ENCODE measurements at regions not wholly inside any gene's neighbourhood (a gene's known extent, or its start where the extent isn't known, plus 50 kb on each side); places are given as distances from the start of the nearest gene placed in this dataset.

DNA sequence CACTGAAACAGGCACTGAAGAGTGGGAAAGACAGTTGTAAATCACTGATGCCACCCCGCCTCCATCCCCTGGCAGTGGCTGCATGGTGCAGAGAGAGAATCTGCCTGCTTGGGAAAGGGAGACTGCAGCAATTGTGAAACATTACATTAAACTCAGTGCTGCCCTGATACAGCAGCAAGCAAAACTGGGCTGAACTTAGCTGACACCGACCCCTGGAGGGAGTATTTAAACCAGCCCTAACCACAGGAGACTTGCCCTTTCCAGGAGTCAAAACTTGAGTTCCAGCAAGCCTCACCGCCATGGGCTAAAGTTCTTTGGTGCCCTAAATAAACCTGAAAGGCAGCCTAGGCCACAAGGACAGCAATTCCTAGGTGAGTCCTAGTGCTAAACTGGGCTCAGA is 109.4 kb upstream of the PLPP4 start:
- TF ChIP-seq POLR2AphosphoS5 (IDR thresholded peaks at IDR 0.05; ENCODE audit: low read depth, low read length) (no peak), RXRA (IDR thresholded peaks at IDR 0.05; ENCODE audit: borderline replicate concordance, low read depth) (no peak), EP300 (IDR thresholded peaks at IDR 0.05; ENCODE audit: borderline replicate concordance in 1 of 2, low read depth in 1 of 2, low read length in 1 of 2) (no peak), NRF1 (IDR thresholded peaks at IDR 0.05; ENCODE audit: low read depth, low read length) (no peak), GATA2 (CRISPR knock-in tag; IDR thresholded peaks at IDR 0.05) (no peak), FOXJ3 (CRISPR knock-in tag; IDR thresholded peaks at IDR 0.05) (no peak), MXI1 (IDR thresholded peaks at IDR 0.05; ENCODE audit: low read depth, low read length) (no peak), SIN3A (IDR thresholded peaks at IDR 0.05; ENCODE audit: borderline replicate concordance, low read depth, low read length) (no peak)
- TF ChIP-seq, protein P1, sequence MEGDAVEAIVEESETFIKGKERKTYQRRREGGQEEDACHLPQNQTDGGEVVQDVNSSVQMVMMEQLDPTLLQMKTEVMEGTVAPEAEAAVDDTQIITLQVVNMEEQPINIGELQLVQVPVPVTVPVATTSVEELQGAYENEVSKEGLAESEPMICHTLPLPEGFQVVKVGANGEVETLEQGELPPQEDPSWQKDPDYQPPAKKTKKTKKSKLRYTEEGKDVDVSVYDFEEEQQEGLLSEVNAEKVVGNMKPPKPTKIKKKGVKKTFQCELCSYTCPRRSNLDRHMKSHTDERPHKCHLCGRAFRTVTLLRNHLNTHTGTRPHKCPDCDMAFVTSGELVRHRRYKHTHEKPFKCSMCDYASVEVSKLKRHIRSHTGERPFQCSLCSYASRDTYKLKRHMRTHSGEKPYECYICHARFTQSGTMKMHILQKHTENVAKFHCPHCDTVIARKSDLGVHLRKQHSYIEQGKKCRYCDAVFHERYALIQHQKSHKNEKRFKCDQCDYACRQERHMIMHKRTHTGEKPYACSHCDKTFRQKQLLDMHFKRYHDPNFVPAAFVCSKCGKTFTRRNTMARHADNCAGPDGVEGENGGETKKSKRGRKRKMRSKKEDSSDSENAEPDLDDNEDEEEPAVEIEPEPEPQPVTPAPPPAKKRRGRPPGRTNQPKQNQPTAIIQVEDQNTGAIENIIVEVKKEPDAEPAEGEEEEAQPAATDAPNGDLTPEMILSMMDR (IDR thresholded peaks at IDR 0.05) = no peak
- TF ChIP-seq, protein P2, sequence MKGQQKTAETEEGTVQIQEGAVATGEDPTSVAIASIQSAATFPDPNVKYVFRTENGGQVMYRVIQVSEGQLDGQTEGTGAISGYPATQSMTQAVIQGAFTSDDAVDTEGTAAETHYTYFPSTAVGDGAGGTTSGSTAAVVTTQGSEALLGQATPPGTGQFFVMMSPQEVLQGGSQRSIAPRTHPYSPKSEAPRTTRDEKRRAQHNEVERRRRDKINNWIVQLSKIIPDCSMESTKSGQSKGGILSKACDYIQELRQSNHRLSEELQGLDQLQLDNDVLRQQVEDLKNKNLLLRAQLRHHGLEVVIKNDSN (IDR thresholded peaks at IDR 0.05; ENCODE audit: borderline replicate concordance, low read depth) = no peak
- TF ChIP-seq, protein P3, sequence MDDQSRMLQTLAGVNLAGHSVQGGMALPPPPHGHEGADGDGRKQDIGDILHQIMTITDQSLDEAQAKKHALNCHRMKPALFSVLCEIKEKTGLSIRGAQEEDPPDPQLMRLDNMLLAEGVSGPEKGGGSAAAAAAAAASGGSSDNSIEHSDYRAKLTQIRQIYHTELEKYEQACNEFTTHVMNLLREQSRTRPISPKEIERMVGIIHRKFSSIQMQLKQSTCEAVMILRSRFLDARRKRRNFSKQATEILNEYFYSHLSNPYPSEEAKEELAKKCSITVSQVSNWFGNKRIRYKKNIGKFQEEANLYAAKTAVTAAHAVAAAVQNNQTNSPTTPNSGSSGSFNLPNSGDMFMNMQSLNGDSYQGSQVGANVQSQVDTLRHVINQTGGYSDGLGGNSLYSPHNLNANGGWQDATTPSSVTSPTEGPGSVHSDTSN (IDR thresholded peaks at IDR 0.05) = no peak
- TF ChIP-seq, protein P4, sequence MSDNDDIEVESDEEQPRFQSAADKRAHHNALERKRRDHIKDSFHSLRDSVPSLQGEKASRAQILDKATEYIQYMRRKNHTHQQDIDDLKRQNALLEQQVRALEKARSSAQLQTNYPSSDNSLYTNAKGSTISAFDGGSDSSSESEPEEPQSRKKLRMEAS (IDR thresholded peaks at IDR 0.05; ENCODE audit: low read depth) = no peak
- TF ChIP-seq, protein P5, sequence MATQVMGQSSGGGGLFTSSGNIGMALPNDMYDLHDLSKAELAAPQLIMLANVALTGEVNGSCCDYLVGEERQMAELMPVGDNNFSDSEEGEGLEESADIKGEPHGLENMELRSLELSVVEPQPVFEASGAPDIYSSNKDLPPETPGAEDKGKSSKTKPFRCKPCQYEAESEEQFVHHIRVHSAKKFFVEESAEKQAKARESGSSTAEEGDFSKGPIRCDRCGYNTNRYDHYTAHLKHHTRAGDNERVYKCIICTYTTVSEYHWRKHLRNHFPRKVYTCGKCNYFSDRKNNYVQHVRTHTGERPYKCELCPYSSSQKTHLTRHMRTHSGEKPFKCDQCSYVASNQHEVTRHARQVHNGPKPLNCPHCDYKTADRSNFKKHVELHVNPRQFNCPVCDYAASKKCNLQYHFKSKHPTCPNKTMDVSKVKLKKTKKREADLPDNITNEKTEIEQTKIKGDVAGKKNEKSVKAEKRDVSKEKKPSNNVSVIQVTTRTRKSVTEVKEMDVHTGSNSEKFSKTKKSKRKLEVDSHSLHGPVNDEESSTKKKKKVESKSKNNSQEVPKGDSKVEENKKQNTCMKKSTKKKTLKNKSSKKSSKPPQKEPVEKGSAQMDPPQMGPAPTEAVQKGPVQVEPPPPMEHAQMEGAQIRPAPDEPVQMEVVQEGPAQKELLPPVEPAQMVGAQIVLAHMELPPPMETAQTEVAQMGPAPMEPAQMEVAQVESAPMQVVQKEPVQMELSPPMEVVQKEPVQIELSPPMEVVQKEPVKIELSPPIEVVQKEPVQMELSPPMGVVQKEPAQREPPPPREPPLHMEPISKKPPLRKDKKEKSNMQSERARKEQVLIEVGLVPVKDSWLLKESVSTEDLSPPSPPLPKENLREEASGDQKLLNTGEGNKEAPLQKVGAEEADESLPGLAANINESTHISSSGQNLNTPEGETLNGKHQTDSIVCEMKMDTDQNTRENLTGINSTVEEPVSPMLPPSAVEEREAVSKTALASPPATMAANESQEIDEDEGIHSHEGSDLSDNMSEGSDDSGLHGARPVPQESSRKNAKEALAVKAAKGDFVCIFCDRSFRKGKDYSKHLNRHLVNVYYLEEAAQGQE (IDR thresholded peaks at IDR 0.05; ENCODE audit: low read depth, low read length) = no peak
